SHP77 treated with DMSO at 0.1 percent for 48 hours (cell line): ENCODE measurements at regions not wholly inside any gene's neighbourhood (a gene's known extent, or its start where the extent isn't known, plus 50 kb on each side); places are given as distances from the start of the nearest gene placed in this dataset.

Experiments
- DNase-seq: peaks from one replicate; lab custom pipeline; 2025; lab: John Stamatoyannopoulos, UW

DNA sequence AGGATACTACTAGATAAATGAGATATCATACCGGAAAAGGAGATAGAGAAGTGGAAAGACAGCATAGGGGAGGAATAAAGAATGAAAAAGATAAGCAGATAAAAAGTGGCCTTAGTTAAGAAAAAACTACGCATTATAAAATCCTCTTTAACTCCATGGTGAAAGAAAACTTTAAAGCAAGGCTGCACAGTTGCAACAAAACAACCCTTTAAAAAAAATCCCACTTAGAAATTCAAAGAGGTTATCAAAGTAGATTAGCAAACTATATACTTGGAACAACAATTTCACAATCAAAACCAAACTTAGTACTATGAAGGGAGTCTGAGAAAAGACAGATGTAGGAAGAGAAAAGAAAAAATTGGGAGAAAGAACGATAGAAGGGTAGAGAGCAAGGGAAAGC is 133.4 kb upstream of the OSR1 start:
- no peak for DNase-seq

DNA sequence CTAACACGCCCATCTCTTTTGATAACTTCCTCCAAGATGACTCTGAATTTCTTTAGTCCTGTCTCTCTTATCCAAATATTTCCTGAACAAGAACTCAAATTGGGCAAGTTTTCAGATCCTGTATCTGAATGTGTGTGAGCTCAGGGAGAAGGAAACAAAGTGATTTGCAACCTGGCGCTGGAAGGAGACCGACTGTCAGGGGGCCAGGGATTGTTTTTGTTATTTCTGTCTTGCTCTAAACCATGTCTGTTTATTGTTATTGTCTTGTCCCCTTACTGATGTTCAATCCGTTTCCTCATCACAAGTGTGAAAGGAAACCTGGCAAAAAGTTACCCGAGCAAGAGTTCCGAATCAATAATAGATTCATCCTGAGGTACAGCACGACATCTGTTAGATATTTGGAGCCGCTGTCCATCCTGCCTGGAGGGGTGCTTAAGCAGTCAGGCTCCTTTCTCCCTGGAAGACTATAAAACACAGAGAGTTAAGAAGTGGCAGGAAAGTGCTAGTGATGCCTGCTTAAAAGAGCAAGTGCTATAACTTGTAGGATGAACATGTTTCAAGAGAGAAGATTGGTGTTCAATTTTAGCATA is 132.5 kb upstream of the OSR1 start:
- DNase-seq, result no peak

DNA sequence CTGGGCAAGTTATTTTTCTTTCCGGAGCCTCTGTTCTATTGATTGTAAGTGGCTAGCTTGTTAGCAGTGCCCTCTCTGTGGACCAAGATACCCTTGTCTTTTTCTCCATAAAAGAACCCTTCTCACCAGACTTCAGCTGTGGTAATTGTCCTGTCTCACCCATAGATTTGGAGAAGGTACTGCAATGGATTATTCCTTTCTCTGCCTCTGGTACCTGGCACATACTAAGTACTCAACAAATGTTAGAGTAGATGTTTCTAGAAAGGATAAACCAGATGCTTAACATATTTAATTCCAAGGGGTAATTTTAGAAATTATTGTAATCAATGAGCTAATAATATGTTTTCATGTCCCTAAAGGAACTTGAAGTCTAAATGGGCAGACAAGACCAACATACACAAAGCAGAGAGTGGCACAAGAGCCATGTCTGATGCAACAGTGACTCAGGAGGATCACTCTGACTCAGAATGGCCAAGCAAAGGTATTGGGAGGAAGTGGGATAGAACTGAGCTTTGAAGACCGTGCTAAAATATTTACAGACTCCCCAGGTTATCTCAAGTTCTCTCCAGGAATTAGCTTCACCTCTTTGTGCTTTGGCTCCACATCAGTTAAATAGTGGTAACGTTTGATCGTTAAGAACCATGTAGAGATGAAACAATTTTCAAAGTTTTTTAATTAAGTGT is 129.7 kb upstream of the OSR1 start:
- DNase-seq, result no peak

DNA sequence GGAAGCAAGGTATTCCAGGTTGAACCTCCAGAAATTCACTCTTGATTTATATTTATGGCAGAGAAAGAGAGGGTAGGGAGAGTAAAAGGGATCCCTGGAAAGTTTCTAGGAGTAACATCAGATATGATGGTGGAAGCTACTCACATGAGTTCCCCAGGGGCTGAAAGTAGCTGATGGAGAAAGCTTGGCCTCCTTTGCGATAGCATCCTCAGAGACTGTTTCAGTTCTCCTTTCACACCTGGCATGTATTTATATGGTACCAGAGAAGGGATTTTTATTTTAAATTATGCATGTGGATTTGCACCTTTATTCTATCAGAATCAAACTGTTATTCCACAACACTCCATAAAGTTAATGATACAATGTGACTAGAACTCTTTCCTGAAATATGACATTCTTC is 126.3 kb upstream of the OSR1 start:
- DNase-seq, result no peak

DNA sequence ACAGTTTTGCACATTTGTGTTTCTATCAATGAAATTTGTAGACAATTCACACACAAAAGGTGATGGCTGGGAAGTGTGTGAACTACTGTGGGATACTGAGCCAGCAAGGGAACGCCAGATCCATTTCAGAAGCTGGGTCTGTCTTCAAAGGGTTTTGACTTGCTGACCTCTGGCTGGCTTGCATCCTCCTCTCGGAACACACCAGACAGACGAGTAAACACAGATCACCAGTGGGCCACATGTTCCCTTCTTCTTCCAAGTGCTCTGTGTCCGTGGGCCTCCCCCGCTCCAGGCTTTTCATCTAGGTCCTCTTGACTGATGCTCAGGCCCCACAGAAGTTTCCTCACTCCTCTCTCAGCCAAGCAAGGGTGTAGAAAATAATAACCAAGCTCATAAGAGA is 122.2 kb upstream of the OSR1 start:
- no peak for DNase-seq

DNA sequence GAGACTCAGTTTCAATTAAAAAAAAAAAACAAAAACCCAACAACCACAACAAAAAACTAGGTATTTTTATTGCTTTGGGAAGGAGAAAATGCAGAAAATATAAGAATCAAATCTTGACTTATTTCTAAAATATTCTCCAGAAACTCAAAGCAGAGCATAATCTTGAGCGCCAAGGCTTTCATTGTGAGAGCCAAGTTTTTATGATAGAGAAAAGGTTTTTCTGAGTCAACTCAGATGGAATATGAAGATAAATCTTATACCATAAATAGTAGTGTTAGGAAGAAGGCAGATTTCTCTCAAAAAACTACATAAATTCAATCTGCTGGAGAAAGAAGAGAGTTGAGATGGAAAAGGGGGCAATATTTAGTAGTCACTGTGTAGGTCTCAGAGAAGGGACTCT is 121.2 kb upstream of the OSR1 start:
- no peak for DNase-seq

DNA sequence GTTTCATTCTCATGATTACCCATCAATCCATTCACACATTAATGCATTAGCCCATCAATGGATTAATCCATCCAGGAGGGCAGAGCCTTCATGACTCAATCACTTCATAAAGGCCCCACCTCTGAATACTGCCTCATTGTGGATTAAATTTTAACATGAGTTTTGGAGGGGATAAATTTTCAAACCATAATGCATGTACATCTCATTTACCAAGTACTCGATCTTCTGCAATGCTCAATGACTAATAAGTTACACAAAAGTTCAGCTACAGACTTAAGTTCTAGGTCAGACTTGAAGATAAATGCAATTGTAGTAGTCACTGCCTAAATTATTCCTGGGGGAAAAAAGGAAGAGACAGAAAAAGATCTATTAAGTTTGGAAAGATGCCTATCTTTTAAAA is 120.0 kb upstream of the OSR1 start:
- DNase-seq, result no peak

DNA sequence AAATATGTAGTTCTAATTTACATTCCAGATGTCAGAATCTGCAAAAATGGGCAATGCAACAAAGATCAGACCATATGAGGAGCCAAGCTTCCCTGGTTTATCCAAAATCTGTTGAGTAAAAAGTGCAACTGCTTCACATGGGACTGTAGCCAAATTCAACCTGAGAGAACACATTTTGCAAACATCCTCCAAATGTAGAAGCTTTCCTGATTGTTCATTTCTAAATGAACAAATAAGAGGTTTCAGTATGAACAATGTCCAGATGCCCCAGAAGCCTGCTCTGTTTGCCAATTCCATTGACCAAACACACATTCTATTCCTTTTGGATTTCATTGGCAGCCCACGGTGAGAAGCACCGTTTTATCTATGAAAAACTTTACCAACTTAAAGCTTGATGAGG is 117.9 kb upstream of the OSR1 start:
- DNase-seq, result no peak

DNA sequence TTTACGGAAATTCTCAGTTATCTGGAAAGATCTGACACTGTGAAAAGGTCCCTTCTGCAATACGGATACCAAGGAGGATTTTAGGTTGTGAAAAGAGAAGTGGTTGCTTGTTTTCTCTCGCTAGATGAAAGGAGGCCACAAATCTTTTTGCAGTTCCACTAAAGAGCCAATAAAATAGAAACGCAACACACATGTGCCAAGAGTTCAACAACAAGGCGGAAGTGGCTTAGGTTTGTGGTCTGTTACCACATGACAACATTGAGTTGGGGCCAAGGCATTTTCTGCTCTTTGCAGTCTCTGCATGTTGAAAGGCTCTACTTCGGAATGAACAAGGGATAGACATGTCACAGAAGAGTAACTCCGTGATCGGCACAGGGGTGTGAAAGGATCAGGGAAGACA is 115.7 kb upstream of the OSR1 start:
- no peak for DNase-seq

DNA sequence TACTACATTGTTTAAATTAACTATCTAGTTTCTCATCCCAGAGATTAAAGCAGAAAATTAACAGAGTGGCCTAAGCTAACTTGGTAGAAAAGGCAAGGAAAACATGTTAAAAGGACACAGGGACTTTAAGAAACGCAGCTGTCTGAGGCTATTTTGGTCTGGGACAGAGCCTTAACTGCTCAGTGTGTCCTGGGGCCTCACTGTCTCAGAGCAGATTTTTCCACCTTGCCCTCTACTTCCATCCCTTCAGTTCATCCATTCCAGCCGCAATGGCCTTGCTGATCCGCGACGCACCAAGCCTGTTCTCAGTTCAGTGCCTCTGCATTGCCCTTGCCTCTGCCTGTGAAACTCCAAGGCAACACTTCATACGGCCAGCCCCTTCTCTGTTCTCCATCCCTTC is 114.9 kb upstream of the OSR1 start:
- DNase-seq, result no peak

DNA sequence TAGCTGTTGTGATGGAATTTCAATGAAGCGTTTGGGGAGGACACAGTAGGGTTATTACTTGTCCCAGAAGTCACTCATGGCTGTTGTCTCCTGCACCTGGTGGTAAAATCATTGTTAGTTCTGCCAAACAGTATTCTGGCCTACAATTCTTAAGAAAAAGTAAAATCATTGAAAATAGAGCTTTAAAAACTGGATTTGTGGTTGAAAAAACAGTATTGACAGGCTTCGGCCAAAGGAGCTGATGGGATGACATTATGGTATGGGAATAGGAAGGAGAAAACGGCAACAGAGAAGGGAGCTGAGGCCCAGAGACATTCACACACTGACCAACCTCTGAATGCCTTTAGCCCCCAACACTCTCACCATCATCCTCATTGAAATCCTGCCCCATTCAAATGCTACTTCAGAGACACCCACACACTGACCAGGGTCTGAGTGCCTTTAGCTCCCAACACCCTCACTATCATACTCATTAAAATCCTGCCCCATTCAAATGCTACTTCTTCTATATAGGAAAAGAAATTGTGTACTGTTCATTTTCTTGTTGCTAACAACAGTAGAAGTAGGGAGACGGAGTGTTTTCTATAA is 114.1 kb upstream of the OSR1 start:
- no peak for DNase-seq

DNA sequence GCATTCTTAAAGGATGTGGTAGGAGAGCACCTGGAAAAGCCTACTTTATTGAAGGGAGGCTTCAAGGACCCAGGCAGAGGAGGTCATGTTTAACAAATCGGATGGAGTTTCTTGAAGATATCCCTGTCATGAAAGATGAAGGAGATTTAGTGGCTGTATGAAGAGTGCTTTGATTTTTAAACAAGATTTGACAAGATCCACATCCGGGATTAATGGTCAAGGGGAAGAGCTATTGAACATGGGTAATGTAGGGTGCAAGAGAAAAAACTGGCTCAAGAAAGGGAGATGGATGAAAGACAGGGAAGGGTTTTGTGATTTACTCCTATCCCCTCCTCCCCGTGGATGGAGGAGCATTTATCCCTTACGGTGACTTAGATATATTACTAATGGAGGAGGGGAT is 113.1 kb upstream of the OSR1 start:
- DNase-seq, result no peak

DNA sequence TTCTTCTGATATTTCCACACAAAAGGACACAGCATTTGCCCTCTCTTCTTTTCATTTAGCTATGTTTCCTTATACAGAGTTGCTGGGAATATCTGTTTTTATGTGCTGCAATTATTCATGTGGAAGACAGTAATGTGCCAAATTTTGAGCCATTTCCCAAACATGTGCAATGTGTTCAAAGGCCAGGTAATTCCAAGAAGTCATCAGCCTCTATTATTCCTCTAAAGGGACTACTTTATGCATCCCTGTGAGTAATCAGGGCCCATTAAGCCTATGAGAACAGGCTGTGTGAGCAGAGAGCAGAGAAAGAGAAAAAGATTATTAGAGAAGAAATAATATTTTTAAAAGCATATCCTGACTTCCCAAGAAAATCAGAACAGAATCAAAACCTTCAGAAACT is 107.6 kb upstream of the OSR1 start:
- DNase-seq, result no peak

DNA sequence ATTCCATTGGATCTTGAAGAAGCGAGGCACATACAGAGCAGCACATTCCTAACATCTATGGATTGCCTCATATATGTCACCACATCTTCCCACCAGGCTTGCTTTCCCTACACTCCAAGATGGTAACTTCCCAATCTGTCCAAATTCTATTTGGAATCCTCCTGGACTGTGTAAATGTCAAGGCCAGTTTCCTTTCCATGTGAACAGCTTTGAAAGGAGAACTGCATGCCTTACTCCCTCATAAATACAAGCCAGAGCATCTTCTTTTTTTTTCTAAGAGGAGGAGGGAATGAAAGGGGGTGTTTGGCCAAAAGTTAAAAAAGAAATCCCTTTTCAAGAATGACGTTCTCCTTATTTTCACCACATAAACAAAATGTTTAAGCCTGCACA is 103.8 kb upstream of the OSR1 start:
- no peak for DNase-seq

DNA sequence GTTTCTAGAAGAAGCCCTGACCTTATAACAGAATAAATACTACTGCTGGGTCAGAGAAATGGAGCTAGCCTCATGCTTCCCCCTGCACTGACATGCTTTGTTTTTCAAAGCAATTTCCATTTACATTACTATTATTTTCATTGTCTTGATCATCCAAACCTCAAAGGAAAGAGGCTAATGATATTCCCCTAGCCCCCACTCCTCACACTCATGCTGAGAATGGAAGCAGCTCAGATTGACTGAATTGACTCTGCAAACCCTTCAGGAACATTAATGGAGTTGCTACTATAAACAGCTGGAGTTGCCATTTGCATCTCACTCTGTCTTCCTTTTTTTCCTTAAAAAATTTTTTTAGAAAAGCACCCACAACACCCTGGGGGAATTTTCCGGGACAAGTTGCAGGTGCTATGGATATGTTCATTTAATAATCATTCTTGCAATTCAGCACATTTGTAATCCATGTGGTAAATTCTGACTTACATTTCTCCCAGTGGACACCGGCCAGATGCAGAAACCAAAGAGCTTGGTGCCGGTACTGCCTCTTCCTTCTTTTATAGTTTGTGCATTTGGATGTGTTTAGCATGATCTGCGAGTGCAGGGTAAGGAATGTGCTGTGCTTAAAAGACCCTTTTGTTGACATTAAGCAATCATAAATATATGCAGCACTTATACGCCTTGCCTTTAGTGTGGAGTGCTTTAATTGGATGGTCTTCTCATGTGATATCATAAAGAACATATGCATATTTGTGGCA is 103.3 kb upstream of the OSR1 start:
- no peak for DNase-seq

DNA sequence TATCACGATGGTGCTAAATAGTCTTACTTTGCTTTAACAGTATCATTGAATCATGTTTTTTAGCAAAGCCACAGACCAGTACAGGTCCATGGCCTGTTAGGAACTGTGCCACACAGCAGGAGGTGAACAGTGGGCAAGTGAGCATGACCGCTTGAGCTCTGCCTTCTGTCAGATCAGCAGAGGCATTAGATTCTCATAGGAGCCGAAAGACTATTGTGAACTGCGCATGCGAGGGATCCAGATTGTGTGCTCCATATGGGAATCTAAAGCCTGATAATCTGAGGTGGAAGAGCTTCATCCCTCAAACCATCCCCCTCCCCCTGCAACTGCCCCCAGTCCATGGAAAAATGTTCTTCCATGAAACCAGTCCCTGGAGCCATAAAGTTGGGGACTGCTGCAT is 102.3 kb upstream of the OSR1 start:
- no peak for DNase-seq

DNA sequence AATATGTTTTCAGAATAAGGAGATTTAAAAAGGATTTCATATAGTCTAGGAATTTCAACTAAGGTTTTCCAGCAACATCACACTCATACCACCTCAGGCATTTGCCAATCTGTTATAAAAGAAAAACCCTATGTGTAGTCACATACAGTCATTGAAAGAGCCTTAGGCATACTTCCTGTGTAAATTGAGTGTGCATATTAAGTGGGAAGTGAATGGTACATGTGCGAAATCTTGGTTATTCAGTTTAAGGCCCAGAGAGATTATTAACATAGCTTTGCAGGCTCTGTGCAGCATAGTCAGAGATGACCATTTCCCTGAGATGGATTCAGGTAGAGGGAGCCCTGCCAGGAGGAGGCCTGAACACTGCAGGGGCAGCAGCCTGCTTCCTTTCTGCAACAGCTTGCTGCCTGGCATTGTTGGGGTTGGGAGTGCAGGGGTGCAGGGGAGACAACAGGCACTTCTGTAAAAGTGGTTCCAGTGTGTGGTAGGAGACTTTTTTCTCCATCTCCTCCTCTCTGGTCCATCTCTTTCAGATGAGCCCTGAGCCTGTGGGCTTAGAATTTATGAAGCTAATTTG is 100.1 kb upstream of the OSR1 start:
- DNase-seq, result no peak

DNA sequence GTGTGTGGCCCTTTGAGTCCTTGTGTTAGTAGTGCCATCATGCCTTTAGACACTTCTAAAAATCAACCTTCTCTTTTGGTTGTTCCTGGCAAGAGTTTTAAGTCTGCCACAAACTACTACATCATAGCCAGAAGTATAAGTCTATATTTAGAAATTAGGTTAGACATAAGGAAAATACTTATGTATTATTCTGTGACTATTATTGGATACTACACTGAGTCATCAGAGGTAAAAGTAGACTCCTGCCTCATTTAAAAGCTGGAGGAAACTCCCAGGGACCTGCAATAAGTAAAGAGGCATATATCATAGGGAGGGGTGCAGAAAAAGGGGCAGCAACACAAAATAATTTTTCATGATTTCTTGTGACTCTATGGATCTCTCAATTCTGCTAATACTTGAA is 99.4 kb upstream of the OSR1 start:
- no peak for DNase-seq

DNA sequence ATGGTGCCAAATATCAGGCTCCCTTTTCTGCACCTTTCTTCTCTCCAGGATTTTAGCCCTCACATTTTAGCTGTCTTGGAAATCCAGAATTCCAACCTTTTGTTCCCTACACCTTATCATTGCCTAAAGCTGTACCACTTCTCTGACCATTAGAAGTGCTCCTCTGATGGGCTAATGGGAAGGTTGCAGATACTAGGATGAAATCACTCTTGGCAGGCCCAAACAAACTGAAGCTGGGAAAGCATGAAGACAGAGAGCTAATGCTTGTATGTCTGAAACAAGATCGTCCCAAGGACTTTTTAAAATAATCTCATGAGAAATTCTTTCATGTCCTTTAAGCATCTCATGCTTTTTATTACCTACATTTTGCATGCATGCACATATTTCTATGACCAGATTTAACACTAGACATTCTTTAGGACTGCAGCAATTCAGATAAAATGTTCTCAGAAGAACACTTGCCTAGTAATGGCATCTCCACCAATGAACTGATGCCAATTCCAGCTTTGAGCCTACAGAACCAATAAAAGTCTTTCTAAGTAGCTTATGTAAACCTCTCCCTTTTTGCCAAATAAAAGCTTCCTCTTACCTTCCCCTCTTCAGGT is 98.4 kb upstream of the OSR1 start:
- no peak for DNase-seq

DNA sequence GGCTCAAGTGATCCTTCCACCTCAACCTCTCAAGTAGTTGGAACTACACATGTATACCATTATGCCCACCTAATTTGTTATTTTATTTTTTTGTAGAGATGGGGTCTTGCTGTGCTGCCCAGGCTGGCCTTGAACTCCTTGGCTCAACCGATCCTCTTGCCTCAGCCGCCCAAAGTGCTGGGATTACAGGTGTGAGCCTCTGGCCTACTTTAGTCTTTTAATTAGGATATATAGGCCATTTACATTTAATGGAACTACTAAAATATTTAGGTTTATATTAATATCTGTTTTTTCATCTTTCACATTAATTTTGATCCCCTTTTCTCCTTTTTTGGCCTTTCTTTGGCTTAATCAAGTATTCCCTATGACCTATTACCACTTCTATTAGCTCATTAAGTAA is 95.7 kb upstream of the OSR1 start:
- no peak for DNase-seq

DNA sequence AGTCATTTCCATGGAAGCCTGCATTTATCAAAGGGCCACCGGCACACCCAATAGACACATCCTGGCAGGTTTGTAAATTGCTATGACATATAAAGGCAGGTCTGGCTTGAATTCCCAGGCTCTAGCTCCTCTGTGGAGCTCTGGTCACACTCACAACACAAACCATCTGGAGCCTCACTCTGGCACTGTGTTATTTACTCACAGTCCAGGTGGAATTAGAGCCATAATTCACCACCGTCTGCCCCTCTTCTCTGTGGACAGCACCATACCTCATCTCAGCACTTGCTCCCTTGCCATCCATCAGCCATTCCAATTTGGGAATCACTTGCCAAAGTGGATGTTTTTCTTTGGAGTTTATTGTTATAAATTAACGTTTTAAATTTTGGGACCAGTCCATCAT is 84.3 kb upstream of the OSR1 start:
- DNase-seq, result peak; percentile 89

DNA sequence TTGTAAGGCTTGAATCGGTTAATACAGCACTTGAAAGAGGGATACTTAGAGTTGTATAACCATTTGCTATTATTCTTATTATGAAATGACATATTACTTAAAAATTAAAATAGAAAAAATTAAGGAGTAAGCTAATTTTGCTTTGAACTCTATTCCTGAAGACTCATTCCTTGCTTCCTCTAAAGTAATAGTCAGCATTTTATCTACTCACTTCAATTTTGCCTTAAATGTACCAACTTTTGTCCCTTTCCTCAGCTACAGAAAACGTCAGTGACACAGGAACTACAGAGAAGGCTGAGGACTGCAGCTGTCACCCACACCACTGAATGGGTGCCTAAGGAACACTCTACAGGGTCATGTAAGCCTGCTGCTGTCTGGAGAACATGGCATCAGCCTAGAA is 80.7 kb upstream of the OSR1 start:
- DNase-seq, result no peak

DNA sequence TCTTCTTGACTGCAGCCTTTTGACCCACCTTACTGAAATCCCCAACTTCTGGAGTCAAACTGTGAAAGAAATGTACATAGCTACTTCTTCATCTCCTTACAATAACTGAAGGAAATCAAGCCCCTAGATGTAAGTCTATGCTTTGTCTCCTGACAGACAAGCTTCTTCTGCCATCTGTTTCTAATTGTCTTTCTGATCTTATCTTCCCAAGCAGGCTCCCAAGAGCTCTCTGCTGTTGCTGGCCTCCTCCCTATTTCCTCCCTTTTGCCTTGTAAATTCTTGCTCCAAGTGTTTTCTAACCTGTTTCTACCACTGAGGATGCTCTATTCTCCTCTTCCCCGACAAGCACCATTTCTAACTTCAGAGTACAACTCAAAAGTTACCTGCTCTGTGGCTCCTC is 77.4 kb upstream of the OSR1 start:
- DNase-seq, result no peak
